ENCODE measurements at regions not wholly inside any gene's neighbourhood (a gene's known extent, or its start where the extent isn't known, plus 50 kb on each side); places are given as distances from the start of the nearest gene placed in this dataset.

DNA sequence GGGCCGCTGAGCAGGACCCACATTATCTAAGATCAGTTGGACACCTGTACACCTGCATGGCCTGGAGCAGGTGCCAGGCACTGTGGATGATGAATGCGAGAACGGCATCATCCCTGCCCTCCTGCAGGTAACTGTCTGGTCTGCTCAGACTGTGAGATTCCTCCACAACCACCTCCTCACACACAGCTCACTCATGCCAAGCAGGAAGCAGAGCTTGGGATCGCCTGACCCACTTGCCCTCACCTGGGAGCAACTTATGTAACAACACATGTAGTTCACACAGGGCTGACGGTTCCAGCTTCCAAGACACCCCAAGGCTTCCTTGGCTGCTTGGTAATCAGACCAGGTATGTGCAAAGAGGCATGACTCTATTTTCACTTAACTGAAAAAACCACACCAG, 359.2 kb downstream of the PREX1 start:
- TF ChIP-seq, protein P1, sequence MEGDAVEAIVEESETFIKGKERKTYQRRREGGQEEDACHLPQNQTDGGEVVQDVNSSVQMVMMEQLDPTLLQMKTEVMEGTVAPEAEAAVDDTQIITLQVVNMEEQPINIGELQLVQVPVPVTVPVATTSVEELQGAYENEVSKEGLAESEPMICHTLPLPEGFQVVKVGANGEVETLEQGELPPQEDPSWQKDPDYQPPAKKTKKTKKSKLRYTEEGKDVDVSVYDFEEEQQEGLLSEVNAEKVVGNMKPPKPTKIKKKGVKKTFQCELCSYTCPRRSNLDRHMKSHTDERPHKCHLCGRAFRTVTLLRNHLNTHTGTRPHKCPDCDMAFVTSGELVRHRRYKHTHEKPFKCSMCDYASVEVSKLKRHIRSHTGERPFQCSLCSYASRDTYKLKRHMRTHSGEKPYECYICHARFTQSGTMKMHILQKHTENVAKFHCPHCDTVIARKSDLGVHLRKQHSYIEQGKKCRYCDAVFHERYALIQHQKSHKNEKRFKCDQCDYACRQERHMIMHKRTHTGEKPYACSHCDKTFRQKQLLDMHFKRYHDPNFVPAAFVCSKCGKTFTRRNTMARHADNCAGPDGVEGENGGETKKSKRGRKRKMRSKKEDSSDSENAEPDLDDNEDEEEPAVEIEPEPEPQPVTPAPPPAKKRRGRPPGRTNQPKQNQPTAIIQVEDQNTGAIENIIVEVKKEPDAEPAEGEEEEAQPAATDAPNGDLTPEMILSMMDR (conservative IDR thresholded peaks at IDR 0.05) = no peak
- no peak for TF ChIP-seq ZFX (IDR thresholded peaks at IDR 0.05)

Measured in C4-2B (cell line).